ENCODE measurements at regions not wholly inside any gene's neighbourhood (a gene's known extent, or its start where the extent isn't known, plus 50 kb on each side); places are given as distances from the start of the nearest gene placed in this dataset.

GRCh38 chr6:16929809-16930208, 168.5 kb upstream of the ATXN1 start (continued):
- TF ChIP-seq, protein P1, sequence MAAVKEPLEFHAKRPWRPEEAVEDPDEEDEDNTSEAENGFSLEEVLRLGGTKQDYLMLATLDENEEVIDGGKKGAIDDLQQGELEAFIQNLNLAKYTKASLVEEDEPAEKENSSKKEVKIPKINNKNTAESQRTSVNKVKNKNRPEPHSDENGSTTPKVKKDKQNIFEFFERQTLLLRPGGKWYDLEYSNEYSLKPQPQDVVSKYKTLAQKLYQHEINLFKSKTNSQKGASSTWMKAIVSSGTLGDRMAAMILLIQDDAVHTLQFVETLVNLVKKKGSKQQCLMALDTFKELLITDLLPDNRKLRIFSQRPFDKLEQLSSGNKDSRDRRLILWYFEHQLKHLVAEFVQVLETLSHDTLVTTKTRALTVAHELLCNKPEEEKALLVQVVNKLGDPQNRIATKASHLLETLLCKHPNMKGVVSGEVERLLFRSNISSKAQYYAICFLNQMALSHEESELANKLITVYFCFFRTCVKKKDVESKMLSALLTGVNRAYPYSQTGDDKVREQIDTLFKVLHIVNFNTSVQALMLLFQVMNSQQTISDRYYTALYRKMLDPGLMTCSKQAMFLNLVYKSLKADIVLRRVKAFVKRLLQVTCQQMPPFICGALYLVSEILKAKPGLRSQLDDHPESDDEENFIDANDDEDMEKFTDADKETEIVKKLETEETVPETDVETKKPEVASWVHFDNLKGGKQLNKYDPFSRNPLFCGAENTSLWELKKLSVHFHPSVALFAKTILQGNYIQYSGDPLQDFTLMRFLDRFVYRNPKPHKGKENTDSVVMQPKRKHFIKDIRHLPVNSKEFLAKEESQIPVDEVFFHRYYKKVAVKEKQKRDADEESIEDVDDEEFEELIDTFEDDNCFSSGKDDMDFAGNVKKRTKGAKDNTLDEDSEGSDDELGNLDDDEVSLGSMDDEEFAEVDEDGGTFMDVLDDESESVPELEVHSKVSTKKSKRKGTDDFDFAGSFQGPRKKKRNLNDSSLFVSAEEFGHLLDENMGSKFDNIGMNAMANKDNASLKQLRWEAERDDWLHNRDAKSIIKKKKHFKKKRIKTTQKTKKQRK (IDR thresholded peaks at IDR 0.05; ENCODE audit: low read depth, low read length) = no peak
- TF ChIP-seq DPF2 (IDR thresholded peaks at IDR 0.05) (no peak), USF1 (IDR thresholded peaks at IDR 0.05; ENCODE audit: borderline replicate concordance, extremely low read length, insufficient read depth, low read depth, low read length) (no peak), FOXK2 (IDR thresholded peaks at IDR 0.05) (no peak), PBX3 (IDR thresholded peaks at IDR 0.05; ENCODE audit: insufficient replicate concordance, low read depth, low read length) (no peak), ZBTB40 (IDR thresholded peaks at IDR 0.05; ENCODE audit: borderline replicate concordance) (no peak), ZNF687 (IDR thresholded peaks at IDR 0.05) (no peak)
- TF ChIP-seq, protein P2, sequence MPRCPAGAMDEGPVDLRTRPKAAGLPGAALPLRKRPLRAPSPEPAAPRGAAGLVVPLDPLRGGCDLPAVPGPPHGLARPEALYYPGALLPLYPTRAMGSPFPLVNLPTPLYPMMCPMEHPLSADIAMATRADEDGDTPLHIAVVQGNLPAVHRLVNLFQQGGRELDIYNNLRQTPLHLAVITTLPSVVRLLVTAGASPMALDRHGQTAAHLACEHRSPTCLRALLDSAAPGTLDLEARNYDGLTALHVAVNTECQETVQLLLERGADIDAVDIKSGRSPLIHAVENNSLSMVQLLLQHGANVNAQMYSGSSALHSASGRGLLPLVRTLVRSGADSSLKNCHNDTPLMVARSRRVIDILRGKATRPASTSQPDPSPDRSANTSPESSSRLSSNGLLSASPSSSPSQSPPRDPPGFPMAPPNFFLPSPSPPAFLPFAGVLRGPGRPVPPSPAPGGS (IDR thresholded peaks at IDR 0.05; ENCODE audit: borderline replicate concordance, insufficient read depth, low read depth, low read length, poor library complexity, severe bottlenecking) = no peak
